A673 (cell line): ENCODE measurements at regions not wholly inside any gene's neighbourhood (a gene's known extent, or its start where the extent isn't known, plus 50 kb on each side); places are given as distances from the start of the nearest gene placed in this dataset.

Experiments used
- BruUV-seq: library from RNA; stranded (reverse); fragments of 400-500 nt; replicated peaks from 2 replicates; lab custom pipeline; 2021; lab: Mats Ljungman, UMichigan
- CTCF ChIA-PET: fragments of 300-600 bp; sonication (Branson Sonifier 250); formaldehyde crosslinking; loops from one replicate; lab custom pipeline; 2022; ENCODE audit warnings: antibody characterized with exemption; lab: Charles Lee
- POLR2A ChIA-PET: fragments of 300-600 bp; sonication (Branson Sonifier 250); formaldehyde crosslinking; loops from one replicate; lab custom pipeline; 2022; ENCODE audit warnings: antibody characterized with exemption; ENCODE audit not compliant: low non-redundant PET; lab: Charles Lee
- DNase-seq: peaks from one replicate; pipeline ENCODE4 v3.0.0-alpha.2; 2015; ENCODE audit warnings: low spot score
- H3K27ac ChIP-seq: fragments of 200-600 bp; sonication (generic); 2 replicates; pipeline ENCODE4 v1.5.1; 2016; ENCODE audit warnings: mixed run types, low read depth, mild to moderate bottlenecking, mixed read lengths, antibody characterized with exemption, low read length; ENCODE audit not compliant: poor library complexity, severe bottlenecking
- H3K27me3 ChIP-seq: fragments of 200-600 bp; sonication (generic); replicated peaks from 2 replicates; pipeline ENCODE4 v1.6.1; 2017; ENCODE audit warnings: mixed run types, low read depth, mild to moderate bottlenecking, mixed read lengths, antibody characterized with exemption, low read length; ENCODE audit not compliant: insufficient read depth, poor library complexity
- H3K36me3 ChIP-seq: fragments of 200-600 bp; sonication (generic); 2 replicates; pipeline ENCODE4 v1.6.1; 2016; ENCODE audit warnings: mixed run types, mild to moderate bottlenecking, mixed read lengths, antibody characterized with exemption, low read length; ENCODE audit not compliant: insufficient read depth, poor library complexity, severe bottlenecking
- H3K4me1 ChIP-seq: fragments of 200-600 bp; sonication (generic); 2 replicates; pipeline ENCODE4 v1.6.1; 2017; ENCODE audit warnings: mixed run types, mild to moderate bottlenecking, mixed read lengths, antibody characterized with exemption, low read length; ENCODE audit not compliant: insufficient read depth, poor library complexity, severe bottlenecking
- H3K4me3 ChIP-seq: fragments of 200-600 bp; sonication (generic); 2 replicates; pipeline ENCODE4 v1.5.1; 2016; ENCODE audit warnings: low read depth, mixed run types, mild to moderate bottlenecking, mixed read lengths, low read length; ENCODE audit not compliant: poor library complexity, severe bottlenecking
- H3K9me3 ChIP-seq: fragments of 200-600 bp; sonication (generic); 2 replicates; pipeline ENCODE4 v1.6.1; 2016; ENCODE audit warnings: mixed run types, low read depth, mild to moderate bottlenecking, mixed read lengths, antibody characterized with exemption, low read length; ENCODE audit not compliant: poor library complexity, severe bottlenecking
- CTCF ChIP-seq: fragments of 300-800, 200-600 bp; sonication (generic); conservative IDR thresholded peaks from 2 replicates; pipeline ENCODE4 v1.5.1; 2017; ENCODE audit warnings: low read depth, mild to moderate bottlenecking, antibody characterized with exemption, low read length, moderate library complexity, mixed read lengths
- EZH2 ChIP-seq: fragments of 200-600 bp; sonication (generic); IDR thresholded peaks from 2 replicates; pipeline ENCODE4 v1.6.1; 2017; ENCODE audit warnings: borderline replicate concordance, low read depth, mild to moderate bottlenecking, mixed read lengths, antibody characterized with exemption, low read length; ENCODE audit not compliant: poor library complexity, severe bottlenecking
- intact Hi-C: fragments of 100-400 bp; cut with micrococcal nuclease; formaldehyde crosslinking; loops from one replicate; pipeline ENCODE4 v1.10.0; 2022; ENCODE audit not compliant: unreplicated experiment

GRCh38 chr1:8174807-8175206 lies 143.1 kb upstream of the SLC45A1 start:
- H3K27me3 ChIP-seq: no peaks in the 10 kb centered on the region
- no TSS peak for BruUV-seq
- intact Hi-C loops: no loop called here
- H3K36me3 ChIP-seq: no peaks in the 10 kb centered on the region
- H3K27ac ChIP-seq: no peak overlapping the region
- peaks cover 10% of the 10 kb centered on the region for H3K9me3 ChIP-seq
- TF ChIP-seq EZH2: no peak
- no peak for TF ChIP-seq CTCF
- no peak for DNase-seq
- POLR2A ChIA-PET: no interaction called here
- peaks cover 14% of the 10 kb centered on the region for H3K4me1 ChIP-seq
- H3K4me3 ChIP-seq: no peak overlapping the region
- CTCF ChIA-PET: interaction anchor here (0.6 kb wide), 1 partner anchor 13 kb away, joined by 3 read pairs; no protein-coding TSS in a partner anchor

GRCh38 chr1:8171751-8172464 lies 145.8 kb upstream of the ERRFI1 start:
- H3K27me3 ChIP-seq: no peaks in the 10 kb centered on the region
- no peak for DNase-seq
- BruUV-seq: no TSS peak
- POLR2A ChIA-PET: no interaction called here
- no peak overlapping the region for H3K4me3 ChIP-seq
- H3K27ac ChIP-seq: no peak overlapping the region
- no peak for TF ChIP-seq EZH2
- TF ChIP-seq CTCF: no peak
- no peaks in the 10 kb centered on the region for H3K9me3 ChIP-seq
- peaks cover 27% of the 10 kb centered on the region for H3K4me1 ChIP-seq
- H3K36me3 ChIP-seq: no peaks in the 10 kb centered on the region
- intact Hi-C loops: no loop called here
- CTCF ChIA-PET: no interaction called here

- DNase-seq: no peak
- TF ChIP-seq EZH2 (no peak), CTCF (no peak)
- intact Hi-C loops: no loop called here
- POLR2A ChIA-PET: interaction anchor here (0.6 kb wide), 1 partner anchor 155 kb away, joined by 5 read pairs; no protein-coding TSS in a partner anchor
- CTCF ChIA-PET: interaction anchor here (0.6 kb wide), 1 partner anchor 36 kb away, joined by 4 read pairs; no protein-coding TSS in a partner anchor
- no peaks in the 10 kb centered on the region for H3K27me3 ChIP-seq
- no TSS peak for BruUV-seq
- no peak overlapping the region for H3K4me3 ChIP-seq
- H3K36me3 ChIP-seq: no peaks in the 10 kb centered on the region
- no peaks in the 10 kb centered on the region for H3K9me3 ChIP-seq
- peak overlapping the region; percentile 55 for H3K27ac ChIP-seq
- H3K4me1 ChIP-seq: peaks cover 39% of the 10 kb centered on the region
These were observed 144.1 kb upstream of the ERRFI1 start for GRCh38 chr1:8170059-8170835.
